BLaER1 (cell line): ENCODE measurements at regions not wholly inside any gene's neighbourhood (a gene's known extent, or its start where the extent isn't known, plus 50 kb on each side); places are given as distances from the start of the nearest gene placed in this dataset.

Experiments used
- H3K27ac ChIP-seq: shearing (Covaris generic); formaldehyde crosslinking; 2 replicates; pipeline ENCODE4 v1.8.1; 2022
- H3K27me3 ChIP-seq: shearing (Covaris generic); formaldehyde crosslinking; 2 replicates; pipeline ENCODE4 v1.8.1; 2022
- H3K36me3 ChIP-seq: shearing (Covaris generic); formaldehyde crosslinking; 2 replicates; pipeline ENCODE4 v1.8.1; 2022
- H3K4me1 ChIP-seq: shearing (Covaris generic); formaldehyde crosslinking; 2 replicates; pipeline ENCODE4 v1.8.1; 2022
- H3K4me2 ChIP-seq: shearing (Covaris generic); formaldehyde crosslinking; 2 replicates; pipeline ENCODE4 v1.8.1; 2022
- H3K4me3 ChIP-seq: shearing (Covaris generic); formaldehyde crosslinking; 2 replicates; pipeline ENCODE4 v1.8.1; 2022
- H3K9ac ChIP-seq: shearing (Covaris generic); formaldehyde crosslinking; 2 replicates; pipeline ENCODE4 v1.8.1; 2022
- H3K9me3 ChIP-seq: shearing (Covaris generic); formaldehyde crosslinking; 2 replicates; pipeline ENCODE4 v1.8.1; 2022
- H4K20me1 ChIP-seq: shearing (Covaris generic); formaldehyde crosslinking; 2 replicates; pipeline ENCODE4 v1.8.1; 2022
- Cebpa-rat ChIP-seq: shearing (Covaris generic); IDR thresholded peaks from 2 replicates; pipeline ENCODE4 v1.8.1; 2022

GRCh38 chr14:38336298-38336697 lies 80.4 kb upstream of the CLEC14A start:
- Histone ChIP-seq H3K4me2 (no peak overlapping the region), H3K27me3 (no peaks in the 10 kb centered on the region), H3K4me3 (no peak overlapping the region), H3K27ac (no peak overlapping the region), H3K4me1 (no peaks in the 10 kb centered on the region), H3K9ac (no peak overlapping the region), H4K20me1 (no peaks in the 10 kb centered on the region), H3K9me3 (peaks cover 4% of the 10 kb centered on the region; the same call in 1 of the 2 replicates), H3K36me3 (no peaks in the 10 kb centered on the region)
- TF ChIP-seq Cebpa-rat = no peak

GRCh38 chr14:38330275-38330674 lies 74.4 kb upstream of the CLEC14A start:
- Histone ChIP-seq H3K4me3 (no peak overlapping the region), H3K4me2 (no peak overlapping the region), H3K9ac (no peak overlapping the region), H3K4me1 (no peaks in the 10 kb centered on the region), H3K27ac (no peak overlapping the region), H3K36me3 (no peaks in the 10 kb centered on the region), H3K9me3 (peaks cover 10% of the 10 kb centered on the region; the same call in 1 of the 2 replicates), H4K20me1 (no peaks in the 10 kb centered on the region), H3K27me3 (no peaks in the 10 kb centered on the region)
- no peak for TF ChIP-seq Cebpa-rat

GRCh38 chr14:38329246-38329645 lies 73.4 kb upstream of the CLEC14A start:
- no peaks in the 10 kb centered on the region for H3K36me3 ChIP-seq
- H3K27me3 ChIP-seq = no peaks in the 10 kb centered on the region
- H4K20me1 ChIP-seq = no peaks in the 10 kb centered on the region
- no peak for TF ChIP-seq Cebpa-rat
- H3K27ac ChIP-seq = no peak overlapping the region
- H3K4me3 ChIP-seq = no peak overlapping the region
- peaks cover 10% of the 10 kb centered on the region; the same call in 1 of the 2 replicates for H3K9me3 ChIP-seq
- H3K4me2 ChIP-seq = no peak overlapping the region
- no peak overlapping the region for H3K9ac ChIP-seq
- no peaks in the 10 kb centered on the region for H3K4me1 ChIP-seq

GRCh38 chr14:38316922-38317321 lies 61.0 kb upstream of the CLEC14A start:
- peaks cover 7% of the 10 kb centered on the region; the same call in 1 of the 2 replicates for H3K9me3 ChIP-seq
- H3K27ac ChIP-seq = no peak overlapping the region
- H3K4me3 ChIP-seq = no peak overlapping the region
- no peak overlapping the region for H3K4me2 ChIP-seq
- H3K36me3 ChIP-seq = no peaks in the 10 kb centered on the region
- H3K27me3 ChIP-seq = no peaks in the 10 kb centered on the region
- H4K20me1 ChIP-seq = no peaks in the 10 kb centered on the region
- no peak for TF ChIP-seq Cebpa-rat
- no peaks in the 10 kb centered on the region for H3K4me1 ChIP-seq
- no peak overlapping the region for H3K9ac ChIP-seq

GRCh38 chr14:38311655-38312054 lies 55.8 kb upstream of the CLEC14A start:
- Histone ChIP-seq H3K27ac (no peak overlapping the region), H3K9ac (no peak overlapping the region), H3K36me3 (no peaks in the 10 kb centered on the region), H3K4me3 (no peak overlapping the region), H3K4me1 (no peaks in the 10 kb centered on the region), H4K20me1 (no peaks in the 10 kb centered on the region), H3K27me3 (no peaks in the 10 kb centered on the region), H3K9me3 (no peaks in the 10 kb centered on the region), H3K4me2 (no peak overlapping the region)
- no peak for TF ChIP-seq Cebpa-rat

- no peak for TF ChIP-seq Cebpa-rat
- no peaks in the 10 kb centered on the region for H3K36me3 ChIP-seq
- H3K4me1 ChIP-seq = no peaks in the 10 kb centered on the region
- no peak overlapping the region for H3K4me2 ChIP-seq
- no peak overlapping the region for H3K4me3 ChIP-seq
- no peaks in the 10 kb centered on the region for H4K20me1 ChIP-seq
- H3K9ac ChIP-seq = no peak overlapping the region
- H3K27me3 ChIP-seq = no peaks in the 10 kb centered on the region
- H3K27ac ChIP-seq = no peak overlapping the region
- no peaks in the 10 kb centered on the region for H3K9me3 ChIP-seq
These were observed 54.6 kb upstream of the CLEC14A start for GRCh38 chr14:38310420-38310995.

GRCh38 chr14:38309522-38310277 lies 53.8 kb upstream of the CLEC14A start:
- Histone ChIP-seq H3K27me3 (no peaks in the 10 kb centered on the region), H3K4me2 (no peak overlapping the region), H4K20me1 (no peaks in the 10 kb centered on the region), H3K4me1 (no peaks in the 10 kb centered on the region), H3K9me3 (no peaks in the 10 kb centered on the region), H3K9ac (no peak overlapping the region), H3K36me3 (no peaks in the 10 kb centered on the region), H3K27ac (no peak overlapping the region), H3K4me3 (no peak overlapping the region)
- TF ChIP-seq Cebpa-rat = no peak
